NCI-H82 treated with DMSO at 0.1 percent for 48 hours (cell line): ENCODE measurements at regions not wholly inside any gene's neighbourhood (a gene's known extent, or its start where the extent isn't known, plus 50 kb on each side); places are given as distances from the start of the nearest gene placed in this dataset.

ENCODE experiments used
- DNase-seq: peaks from one replicate; lab custom pipeline; 2025; ENCODE audit not compliant: unreplicated experiment; lab: John Stamatoyannopoulos, UW

- peak; percentile 25 for DNase-seq
Observed at GRCh38 chr7:106166651-106167342, 54.7 kb upstream of the SYPL1 start.

- no peak for DNase-seq
Observed at GRCh38 chr7:106165337-106165736, 53.2 kb upstream of the SYPL1 start.

GRCh38 chr7:106163257-106163656, 51.1 kb upstream of the SYPL1 start:
- no peak for DNase-seq
